DMS53 (cell line): ENCODE measurements at regions not wholly inside any gene's neighbourhood (a gene's known extent, or its start where the extent isn't known, plus 50 kb on each side); places are given as distances from the start of the nearest gene placed in this dataset.

Experiments used
- DNase-seq: peaks from one replicate; lab custom pipeline; 2025; lab: John Stamatoyannopoulos, UW

DNA sequence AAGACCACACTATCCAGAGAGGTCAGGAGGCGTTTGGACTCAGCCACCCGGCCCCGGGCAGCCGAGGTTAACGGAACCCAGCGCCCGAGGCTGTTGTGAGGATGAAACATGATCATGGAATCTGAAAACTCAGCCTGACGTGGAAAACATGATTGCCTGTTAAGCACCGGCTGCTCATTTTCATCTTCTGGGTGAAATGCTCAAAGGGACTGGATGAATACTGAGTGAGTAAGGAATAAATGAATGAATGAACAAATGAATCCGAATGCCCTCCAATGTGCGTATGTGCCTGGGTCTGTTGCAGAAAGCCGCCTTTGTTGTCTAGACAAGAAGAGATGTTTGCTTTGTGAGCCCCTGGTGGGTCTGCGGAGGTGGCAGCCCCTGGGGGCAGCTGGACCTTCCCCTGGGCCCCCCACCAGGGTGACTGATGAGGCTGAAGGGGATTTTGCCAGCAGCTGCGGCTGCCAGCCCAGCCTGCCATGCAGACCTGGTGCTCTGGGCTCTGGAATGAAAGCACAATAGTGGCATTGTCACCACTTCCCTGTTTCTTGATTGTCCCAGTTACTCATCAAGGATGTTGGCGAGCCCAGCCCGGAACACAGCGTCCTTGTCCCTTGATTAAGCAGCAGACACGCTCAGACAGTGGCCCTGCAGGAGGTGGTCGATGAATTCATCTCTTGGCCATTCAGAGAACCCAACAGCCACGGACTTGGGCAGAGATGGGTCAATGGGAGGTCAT is 211.1 kb downstream of the ANKRD60 start:
- DNase-seq, result no peak

DNA sequence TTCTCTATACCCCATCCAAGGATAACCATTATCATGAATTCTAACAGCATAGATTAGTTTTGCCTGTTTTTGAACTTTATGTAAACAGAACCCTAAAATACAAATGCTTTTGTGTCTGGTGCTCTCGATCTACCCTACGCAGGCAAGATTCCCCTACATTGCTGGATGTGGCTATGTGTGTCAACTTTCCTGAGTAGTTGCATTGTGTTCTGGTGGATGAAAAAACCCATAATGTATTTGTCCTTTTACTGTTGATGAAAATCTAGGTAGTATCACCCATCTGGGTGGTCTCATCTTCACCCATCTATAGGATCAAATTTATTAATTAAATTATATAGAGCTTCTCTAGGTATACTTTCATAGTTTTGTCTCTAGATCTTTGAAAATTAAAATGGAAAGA is 211.7 kb downstream of the ANKRD60 start:
- no peak for DNase-seq

DNA sequence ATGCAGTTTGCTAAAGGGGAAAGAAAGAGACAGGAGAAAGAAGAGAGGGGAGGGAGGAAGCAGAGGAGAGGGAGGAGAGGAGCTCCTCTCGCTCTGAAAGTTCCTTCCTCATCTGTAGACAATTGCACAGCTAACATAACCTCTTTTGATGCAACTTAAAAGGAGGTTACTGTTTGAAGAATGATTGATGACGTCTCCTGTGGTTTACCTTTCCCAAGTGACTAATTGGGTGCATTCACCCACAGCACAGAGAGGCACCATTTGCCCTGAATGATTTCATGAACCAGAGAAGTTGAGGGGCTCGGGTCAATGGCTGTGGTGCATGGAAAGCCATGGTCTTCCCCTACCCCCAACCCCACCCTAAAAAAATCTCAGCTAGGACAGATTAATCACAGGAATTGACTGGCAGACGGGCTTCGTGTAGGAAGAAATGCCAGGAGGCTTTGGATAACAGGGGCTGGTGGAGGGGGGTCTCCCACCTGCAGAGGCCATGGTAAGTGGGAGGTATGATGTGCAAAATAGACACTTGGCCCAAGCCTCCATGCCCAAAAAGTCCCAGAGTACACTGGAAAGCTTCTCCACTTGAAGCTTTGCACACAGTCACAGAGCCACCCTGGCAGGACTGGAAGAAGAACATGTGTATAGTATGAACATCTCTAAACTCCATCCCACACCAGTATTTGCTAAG is 213.7 kb downstream of the ANKRD60 start:
- DNase-seq, result no peak

DNA sequence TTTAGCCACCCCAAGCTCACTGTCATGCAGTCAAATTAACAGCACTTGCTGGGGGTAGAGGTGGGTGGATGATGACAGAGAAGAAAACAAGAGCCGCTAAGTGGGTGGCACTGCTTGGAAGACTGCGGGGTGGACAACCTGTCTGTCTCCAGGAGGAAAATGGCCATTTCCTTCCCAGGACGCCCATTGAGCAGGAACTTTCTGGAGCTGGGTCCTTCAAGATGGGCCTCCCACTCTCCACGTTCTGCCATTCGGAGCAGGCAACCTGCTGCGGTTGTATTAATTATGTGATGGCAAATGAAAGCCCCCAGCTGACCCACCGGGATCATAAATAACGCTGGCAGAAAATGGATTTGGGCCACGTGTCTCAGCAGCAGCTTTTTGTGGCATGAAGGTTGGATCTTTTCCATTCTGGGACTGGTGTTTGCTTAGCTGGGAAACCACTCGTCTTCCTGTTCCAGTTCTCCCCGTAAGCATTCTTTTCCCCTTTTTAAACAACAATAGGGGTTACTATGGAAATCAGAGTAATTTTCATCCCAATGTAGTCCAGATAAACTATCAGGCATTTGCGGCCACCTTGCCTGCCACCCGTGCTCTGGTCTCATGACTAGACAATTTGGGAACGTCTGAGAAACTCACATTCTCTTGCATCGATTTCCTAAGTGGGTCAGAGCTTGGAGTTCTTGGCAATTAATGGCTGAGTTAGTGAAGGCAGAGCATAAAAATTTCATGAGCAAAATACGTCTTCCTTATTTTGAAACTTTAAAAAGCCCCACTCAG is 215.5 kb downstream of the ANKRD60 start:
- DNase-seq, result no peak

DNA sequence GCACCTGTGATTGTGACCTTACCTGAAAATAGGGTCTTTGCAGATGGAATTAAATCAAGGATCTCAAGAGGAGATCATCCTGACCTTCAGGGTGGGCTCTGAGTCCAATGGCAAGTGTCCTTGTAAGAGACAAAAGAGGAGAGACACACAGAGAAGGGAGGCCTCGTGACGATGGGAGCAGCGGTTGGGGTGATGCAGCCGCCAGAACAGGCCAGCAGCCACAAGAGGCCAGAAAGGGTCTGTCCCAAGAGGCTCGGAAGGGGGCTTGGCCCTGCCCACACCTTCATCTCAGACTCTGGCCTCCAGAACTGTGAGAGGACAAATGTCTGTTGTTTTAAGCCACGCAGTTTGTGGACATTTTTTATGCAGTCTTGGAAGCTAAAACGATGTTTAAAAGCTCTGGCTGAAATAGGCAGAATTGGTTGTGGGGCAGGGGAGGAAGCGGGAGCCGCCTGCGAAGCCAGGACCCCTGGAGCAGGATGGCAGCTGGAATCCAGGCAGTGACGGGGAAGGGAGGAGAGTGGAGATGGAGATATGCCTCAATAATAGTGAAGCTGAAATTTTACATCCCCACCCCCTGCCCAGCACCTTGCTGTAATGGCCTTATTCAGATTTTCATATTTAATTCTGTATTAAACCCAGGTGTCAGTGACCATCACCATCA is 216.4 kb downstream of the ANKRD60 start:
- no peak for DNase-seq

DNA sequence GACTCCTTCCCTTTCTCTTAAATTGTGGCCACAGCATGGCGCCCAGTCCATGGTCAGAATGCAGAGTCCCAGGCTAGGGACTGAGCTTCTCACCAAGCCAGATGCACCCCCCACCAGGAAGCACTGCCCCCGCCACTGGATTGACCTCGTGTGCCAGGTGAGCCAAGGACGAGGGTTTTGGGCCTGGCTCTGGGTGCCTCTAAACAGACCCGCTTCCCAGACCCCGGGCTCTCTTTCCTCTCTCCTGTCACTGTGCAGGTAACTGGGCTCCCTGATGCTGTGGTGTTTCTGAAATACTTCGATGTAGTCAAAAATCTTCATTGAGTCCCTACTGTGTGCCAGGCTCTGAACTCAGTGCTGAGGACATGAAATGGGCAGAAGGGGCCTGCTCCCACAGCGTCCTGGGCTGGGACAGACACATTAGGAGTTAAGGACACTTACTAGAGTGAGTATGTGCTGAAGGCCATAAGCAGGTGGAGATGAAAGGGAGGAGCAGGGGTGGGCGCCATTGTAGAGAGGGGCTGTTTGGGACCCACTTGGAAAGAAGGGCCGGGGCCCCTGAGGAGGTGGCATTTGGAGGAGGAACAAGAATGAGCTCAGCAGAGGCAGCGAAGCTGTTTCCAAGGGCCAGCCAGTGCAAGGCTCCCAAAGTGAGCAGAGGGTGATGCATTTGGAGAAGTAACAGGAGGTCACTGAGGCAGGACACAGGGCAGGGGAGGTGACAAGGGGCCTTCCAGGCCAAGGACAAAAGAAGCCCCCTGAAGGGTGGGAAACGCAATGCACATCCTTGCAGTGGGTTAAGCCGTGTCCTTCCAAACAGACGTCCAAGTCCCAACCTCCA is 217.1 kb downstream of the ANKRD60 start:
- DNase-seq, result no peak

DNA sequence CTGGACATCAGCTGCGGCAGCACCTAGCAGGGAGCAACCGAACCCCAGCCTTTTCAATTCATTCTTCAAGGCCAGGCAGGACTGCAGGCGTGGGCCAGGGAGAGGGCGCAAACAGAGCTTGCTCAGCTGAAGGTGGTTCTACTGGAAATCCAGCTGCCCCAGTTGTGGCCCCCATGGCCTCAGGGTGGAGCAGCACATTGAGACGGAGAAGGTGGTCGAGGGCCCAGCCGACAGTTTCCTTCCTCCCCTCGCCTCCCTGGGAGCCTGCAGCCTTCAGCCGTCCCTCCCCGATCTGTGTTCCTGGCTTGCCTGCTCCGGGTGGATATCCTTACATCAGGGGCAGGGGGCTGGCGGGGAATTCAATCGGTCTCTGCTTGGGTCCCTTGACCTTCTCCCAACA is 217.8 kb downstream of the ANKRD60 start:
- DNase-seq, result no peak

DNA sequence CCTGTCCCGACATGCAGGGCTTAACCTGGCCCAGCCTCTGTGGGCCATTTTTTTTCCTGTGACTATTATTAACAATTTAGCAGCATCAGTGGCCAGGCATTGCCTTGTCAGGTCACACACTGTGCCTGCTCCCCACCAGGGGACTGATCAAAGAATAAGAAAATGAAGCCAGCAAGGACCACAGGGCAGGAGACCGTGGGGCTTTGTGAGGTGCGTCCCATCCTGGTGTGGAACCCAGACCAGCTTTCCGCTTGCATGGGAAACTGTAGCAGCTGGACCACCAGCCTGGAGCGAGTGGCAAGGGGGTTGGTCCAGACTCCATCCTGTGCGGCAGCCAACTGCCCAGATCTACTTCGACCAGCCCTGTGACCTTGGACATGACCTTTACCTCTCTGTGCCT is 218.3 kb downstream of the ANKRD60 start:
- DNase-seq, result no peak

DNA sequence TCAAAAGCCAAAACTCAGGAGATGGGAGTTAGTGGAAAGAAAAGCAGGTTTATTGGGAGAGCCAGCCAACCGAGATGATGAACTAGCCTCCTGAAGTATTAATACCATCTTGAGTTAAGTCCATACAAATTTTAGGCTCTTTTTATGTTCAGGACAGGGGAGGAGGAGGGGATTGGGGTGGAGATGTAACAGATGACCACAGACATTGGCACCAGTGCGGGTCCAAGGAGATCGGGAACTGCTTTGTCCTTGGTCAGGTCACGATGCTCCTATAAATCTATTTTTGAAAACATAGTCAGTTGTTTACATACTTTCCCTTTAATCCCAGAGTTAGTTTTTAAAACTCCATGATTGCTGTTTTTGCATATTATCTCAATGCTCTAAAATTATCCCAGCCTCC is 219.6 kb downstream of the ANKRD60 start:
- DNase-seq, result no peak

DNA sequence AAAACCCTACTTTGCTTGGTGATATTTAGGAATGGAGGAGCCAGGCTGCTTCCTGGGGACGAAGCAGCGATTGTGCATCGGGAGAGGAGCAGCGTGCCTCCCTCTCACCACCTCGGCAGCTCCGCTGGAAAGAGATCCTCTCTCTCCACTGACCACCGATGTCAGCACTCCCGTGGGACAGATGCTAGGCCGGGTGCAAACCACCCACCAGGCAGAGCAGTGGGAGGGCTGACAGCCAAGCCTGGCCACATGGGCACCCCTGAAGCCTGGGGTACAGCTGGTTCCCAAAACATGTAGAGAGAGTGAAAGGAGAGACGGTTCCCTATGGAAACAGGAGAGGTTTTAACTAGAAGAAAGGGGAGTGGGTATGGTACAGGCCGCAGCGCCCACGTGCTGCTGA is 220.0 kb downstream of the ANKRD60 start:
- no peak for DNase-seq

DNA sequence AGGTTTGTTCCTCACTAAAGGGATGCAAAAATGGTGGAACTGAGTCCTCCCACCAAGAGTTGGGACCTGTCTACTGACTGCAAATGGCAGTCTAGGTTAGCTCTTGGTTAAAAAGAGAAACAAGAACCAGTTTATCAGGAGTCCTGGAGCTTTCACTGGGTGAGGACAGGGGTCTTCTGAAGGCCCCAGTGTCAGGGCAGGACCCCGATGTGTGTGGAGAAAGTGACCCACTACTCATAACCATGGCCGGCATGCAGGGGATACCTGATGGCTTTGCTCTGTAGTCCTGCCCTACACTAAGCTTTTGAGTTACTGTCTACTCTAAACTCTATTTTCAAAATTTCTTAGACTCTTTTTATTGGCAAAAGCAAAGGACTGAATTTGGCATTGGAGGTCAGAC is 220.5 kb downstream of the ANKRD60 start:
- no peak for DNase-seq

DNA sequence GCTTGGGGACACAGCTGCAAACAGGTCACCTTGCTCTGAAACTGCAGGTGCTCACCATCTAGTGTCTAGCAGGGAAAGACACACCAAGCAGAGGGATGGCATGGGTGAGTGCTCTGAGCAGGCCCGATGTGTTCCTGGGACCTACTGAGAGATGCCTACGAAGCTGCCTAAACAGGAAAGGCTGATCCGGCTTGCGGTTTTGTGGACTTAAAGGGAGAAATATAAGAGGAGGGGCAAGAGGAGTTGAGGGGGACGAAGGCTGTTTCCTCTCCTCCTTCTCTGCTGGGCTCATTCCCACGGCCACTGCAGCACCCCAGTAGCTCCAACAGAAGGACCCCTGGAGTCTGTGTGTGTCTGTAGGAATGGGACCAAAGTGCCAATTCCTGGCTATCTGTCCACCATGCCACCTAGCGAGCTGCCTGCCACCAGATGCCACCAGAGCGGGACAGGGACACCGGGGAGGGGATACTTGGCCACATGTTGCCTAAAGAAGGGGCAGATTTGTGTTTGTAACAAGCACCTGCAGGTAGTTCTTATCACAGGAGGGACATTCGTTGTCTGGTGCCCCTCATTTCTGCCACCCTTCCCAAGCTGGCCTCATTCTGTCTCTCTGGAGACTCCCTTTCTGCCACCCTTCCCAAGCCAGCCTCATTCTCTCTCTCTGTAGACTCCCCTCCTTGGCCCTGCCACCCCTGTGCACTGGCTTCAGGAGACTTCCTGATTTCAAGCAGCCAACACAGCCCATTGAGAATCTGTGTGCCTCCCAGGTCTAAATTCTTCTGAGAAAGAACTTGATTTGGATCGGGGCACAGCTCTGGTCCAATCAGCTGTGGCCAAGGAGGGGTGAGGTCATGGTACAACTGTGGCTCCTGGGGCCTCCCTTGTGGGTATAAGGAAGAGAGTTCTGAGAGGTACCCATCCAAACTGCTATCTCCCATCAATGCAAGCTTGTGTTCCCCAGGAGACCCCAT is 221.8 kb downstream of the ANKRD60 start:
- DNase-seq, result no peak

DNA sequence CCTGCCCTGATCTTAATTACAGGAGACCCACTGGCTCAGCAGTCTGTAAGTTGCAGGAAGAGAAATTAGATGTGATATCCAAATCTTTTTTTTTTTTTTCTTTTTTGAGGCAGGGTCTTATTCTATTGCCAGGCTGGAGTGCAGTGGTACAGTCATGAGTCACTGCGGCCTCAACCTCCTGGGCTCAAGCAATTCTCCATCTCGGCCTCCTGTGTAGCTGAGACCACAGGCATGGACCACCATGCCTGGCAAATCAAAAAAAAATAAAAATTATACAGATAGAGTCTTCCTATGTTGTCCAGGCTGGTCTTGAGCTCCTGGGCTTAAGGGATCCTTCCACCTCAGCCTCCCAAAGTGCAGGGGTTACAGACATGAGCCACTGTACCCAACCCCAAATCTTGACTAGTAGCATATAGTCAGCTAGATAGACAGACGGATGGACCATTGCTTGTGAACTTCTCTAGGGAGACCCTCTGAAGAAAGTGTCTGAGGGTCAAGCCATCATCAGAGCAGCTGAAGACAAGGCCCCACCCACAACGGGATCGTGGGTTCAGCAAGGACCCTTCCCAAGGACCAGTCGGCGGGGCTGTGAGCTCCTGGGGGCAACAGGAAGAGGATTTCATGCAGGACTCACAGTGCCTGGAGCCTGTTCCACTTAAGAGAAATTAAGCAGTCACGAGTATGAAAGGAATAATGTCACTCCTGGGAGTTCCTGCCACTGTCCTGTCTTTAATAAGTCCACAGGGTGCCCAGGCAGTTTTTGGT is 222.7 kb downstream of the ANKRD60 start:
- DNase-seq, result no peak

DNA sequence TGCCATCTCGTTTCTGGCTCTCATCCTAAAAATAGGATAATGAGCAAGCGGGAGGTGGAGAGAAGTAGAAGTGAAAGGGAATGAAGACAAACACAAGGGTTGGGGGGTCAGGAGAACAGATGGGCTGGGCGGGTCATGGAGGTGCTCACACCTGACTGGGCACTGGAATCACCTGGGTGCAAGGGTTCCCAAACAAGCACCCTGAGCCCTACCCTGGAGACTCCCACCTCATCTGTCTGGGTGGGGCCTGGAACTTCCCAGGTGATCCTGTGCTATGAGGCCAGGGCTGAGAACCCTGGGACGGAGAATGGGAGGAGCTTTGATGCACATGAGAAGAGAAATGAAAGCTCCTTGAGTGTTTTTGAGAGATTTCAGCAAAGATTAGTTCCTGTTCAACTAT is 223.6 kb downstream of the ANKRD60 start:
- no peak for DNase-seq

DNA sequence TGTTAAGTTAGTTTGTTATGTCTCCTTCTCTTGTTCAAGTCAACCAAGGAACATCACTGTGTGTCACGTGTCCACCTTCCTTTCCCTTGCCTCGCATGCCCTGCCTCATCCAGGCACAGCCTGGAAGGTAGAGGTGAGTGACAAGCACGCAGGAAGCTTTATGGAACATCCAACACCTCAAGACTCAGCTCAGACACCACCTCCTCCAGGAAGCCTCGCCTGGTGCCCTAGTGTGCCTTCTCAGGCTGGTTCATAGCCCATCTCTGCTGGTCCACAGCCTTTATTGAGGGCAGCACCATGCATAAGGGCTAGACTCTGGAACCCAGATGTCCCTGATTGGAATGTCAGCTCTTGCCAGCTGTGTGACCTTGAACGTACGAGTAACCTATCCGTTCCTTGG is 224.3 kb downstream of the ANKRD60 start:
- no peak for DNase-seq

DNA sequence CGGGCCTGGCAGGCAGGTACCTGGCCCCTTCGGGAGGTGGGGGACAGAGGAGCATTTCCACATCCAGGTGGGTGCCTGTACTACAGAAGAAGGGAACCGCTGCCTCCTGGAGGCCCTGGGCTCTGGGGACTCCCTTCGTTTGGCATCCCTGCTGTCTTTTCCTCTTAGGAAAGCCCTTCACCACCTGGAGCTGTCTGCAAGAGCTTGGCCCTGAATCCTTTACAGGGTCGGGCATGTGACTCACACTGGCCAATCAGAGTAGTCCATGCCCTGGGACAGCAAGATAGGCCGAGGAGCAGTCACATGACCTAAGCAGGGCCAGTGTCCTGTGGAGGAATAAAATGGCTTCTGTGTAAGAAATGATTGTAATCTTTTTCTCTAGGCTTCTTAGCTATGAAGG is 224.9 kb downstream of the ANKRD60 start:
- no peak for DNase-seq

DNA sequence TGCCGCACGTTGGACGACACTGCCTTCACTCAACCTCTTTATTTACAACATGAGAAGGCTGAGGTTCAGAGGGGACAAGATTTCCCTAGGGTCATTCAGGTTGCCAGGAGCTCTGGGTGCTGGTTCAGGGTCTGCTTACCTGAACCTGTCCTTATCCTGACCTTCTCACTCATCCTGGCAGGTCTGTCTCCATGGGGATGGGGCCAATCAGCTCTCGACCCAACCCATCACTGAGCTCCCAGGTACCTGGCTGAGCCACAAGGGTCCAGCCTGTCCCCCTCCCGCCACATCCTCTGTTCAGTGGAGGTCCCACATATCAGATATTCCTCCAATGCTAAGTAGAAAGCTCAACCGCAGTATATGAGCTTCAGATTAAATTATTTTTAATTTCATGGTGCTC is 225.6 kb downstream of the ANKRD60 start:
- no peak for DNase-seq

DNA sequence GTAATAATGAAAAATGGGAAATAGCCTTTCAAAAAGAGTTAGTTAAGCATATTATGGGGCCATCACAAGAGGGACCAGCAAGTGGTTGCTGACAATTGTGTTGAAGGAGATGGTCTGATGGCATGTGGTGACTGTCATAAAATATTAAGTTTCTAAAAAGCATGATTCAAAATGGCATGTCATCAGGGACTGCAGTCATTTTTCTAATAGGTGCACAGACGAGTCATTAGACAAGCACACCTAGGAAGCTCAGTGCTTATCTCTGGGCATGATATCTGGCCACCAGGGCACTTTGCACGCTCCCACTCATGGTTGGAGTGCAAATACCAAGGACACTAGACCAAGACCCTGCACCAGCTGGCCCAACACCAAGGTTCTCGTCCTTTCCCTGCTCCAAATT is 226.5 kb downstream of the ANKRD60 start:
- DNase-seq, result no peak

DNA sequence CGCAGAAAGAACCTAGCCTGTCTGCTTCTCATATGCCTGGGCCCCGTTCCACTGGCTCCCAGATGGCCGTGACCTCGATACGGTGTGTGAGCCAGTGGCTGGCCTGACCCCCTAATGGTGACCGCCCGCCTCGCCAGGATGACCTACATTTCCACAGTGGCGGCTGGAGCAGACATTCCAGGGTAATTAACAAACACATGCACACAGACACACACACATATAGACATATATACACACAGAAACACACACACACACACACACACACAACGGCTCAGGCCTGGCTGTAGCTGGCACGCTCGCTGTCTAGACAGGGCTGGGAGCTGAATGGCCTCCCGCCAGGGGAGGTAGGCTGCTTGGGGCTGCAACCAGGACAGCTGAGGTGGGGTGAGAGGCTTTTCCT is 227.1 kb downstream of the ANKRD60 start:
- no peak for DNase-seq

DNA sequence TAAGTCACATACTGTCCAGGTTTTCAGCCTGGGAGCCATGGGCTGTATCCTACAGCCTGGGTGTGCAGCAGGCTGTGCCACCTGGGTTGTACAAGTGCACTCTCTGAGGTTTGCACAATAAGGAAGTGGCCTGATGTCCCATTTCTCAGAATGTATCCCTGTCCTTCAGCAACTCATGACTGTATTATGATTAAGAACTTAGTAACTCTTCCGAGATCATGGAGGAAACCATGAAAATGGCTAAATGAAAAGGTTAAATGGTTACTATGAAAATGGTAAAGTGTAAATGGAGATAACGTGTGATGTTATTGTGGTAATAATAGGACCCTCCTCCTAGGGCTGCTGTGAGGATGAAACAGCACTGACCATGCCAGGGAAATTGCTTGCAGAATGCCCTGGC is 227.6 kb downstream of the ANKRD60 start:
- no peak for DNase-seq
